ENCODE measurements at regions not wholly inside any gene's neighbourhood (a gene's known extent, or its start where the extent isn't known, plus 50 kb on each side); places are given as distances from the start of the nearest gene placed in this dataset.
"Not testable (repeated sequence)": the region's sequence is repeated elsewhere in the genome, so short reads cannot be mapped to it uniquely, and the experiment has no call there.

DNA sequence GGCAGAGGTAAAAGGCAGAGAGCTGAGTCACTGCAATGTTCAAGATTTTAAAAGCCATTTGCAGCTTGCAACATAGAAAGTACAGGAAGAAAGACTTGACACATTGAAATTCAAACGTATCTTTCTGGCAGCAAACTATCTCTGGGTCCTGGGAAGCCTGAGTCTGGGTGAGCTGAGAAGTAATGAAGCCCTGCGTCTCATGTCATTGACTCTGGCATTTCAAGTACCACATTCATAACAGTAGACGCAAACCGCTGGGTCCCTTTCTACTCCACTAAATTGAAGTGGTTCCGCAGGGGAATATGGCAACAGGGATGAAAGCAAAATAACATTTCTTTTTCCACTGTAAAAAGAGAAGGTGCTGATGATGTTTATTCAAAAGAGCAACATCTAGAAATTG lies 694.3 kb downstream of the BRINP1 start:
- ChIA-PET RAD21 (ENCODE audit: unreplicated experiment) (no interaction called here), SMC1A (ENCODE audit: uncharacterized antibody, unreplicated experiment) (no interaction called here), CTCF (no interaction called here), POLR2A (no interaction called here)
- DNase-seq (ENCODE audit: low read depth, low spot score), result no peak
- no peak overlapping the region for H3K9ac ChIP-seq (ENCODE audit: control insufficient read depth, insufficient read depth, low read length)
- intact Hi-C loops (cut with micrococcal nuclease; ENCODE audit: unreplicated experiment) (no loop called here), in situ Hi-C loops (cut with MboI) (no loop called here)
- no peaks in the 10 kb centered on the region for H3K27me3 ChIP-seq (replicated peaks in 1 of 2; ENCODE audit: control insufficient read depth in 2 of 2, insufficient read depth in 2 of 2, low read length in 1 of 2)
- no peaks in the 10 kb centered on the region for H3K9me3 ChIP-seq (replicated peaks; ENCODE audit: control insufficient read depth, insufficient read depth, low read length)
- no peak overlapping the region for H3K4me3 ChIP-seq
- BruUV-seq (replicated peaks), result no TSS peak
- no peaks in the 10 kb centered on the region for H3K79me2 ChIP-seq (ENCODE audit: control insufficient read depth, insufficient read depth, low read length)
- TF ChIP-seq CEBPB (IDR thresholded peaks at IDR 0.05; ENCODE audit: borderline replicate concordance in 1 of 2, low read depth in 2 of 2, low read length in 2 of 2) (no peak), BACH1 (IDR thresholded peaks at IDR 0.05; ENCODE audit: borderline replicate concordance) (no peak)
- no peak overlapping the region for H3K27ac ChIP-seq (ENCODE audit: control insufficient read depth, insufficient read depth)
- no peaks in the 10 kb centered on the region for H3K4me1 ChIP-seq (ENCODE audit: control insufficient read depth, insufficient read depth, low read length)
- no peaks in the 10 kb centered on the region for H3K36me3 ChIP-seq (ENCODE audit: control insufficient read depth in 2 of 2, insufficient read depth in 2 of 2, low read length in 1 of 2)
- FAIRE-seq, result no peak
- ATAC-seq, result no peak
- H2AFZ ChIP-seq (ENCODE audit: control insufficient read depth, low read depth, low read length), result no peak overlapping the region
- H3K4me2 ChIP-seq (ENCODE audit: control insufficient read depth, insufficient read depth), result no peak overlapping the region
- WGBS (ENCODE audit: insufficient coverage, insufficient replicate concordance, low lambda C conversion rate, missing lambda C conversion rate), result 58% methylated on average over 5 of the region's 5 CpGs
- no peaks in the 10 kb centered on the region for H4K20me1 ChIP-seq (ENCODE audit: control insufficient read depth, insufficient read depth)

- H3K9me3 ChIP-seq (replicated peaks; ENCODE audit: control insufficient read depth, insufficient read depth, low read length); in situ Hi-C loops (cut with MboI); intact Hi-C loops (cut with micrococcal nuclease; ENCODE audit: unreplicated experiment); H3K4me1 ChIP-seq (ENCODE audit: control insufficient read depth, insufficient read depth, low read length); ATAC-seq; FAIRE-seq; POLR2A ChIA-PET; H2AFZ ChIP-seq (ENCODE audit: control insufficient read depth, low read depth, low read length); DNase-seq (ENCODE audit: low read depth, low spot score); H3K27me3 ChIP-seq (replicated peaks in 1 of 2; ENCODE audit: control insufficient read depth in 2 of 2, insufficient read depth in 2 of 2, low read length in 1 of 2); H3K36me3 ChIP-seq (ENCODE audit: control insufficient read depth in 2 of 2, insufficient read depth in 2 of 2, low read length in 1 of 2); BruUV-seq (replicated peaks); H3K27ac ChIP-seq (ENCODE audit: control insufficient read depth, insufficient read depth); SMC1A ChIA-PET (ENCODE audit: uncharacterized antibody, unreplicated experiment); H4K20me1 ChIP-seq (ENCODE audit: control insufficient read depth, insufficient read depth); H3K79me2 ChIP-seq (ENCODE audit: control insufficient read depth, insufficient read depth, low read length); H3K4me3 ChIP-seq; H3K9ac ChIP-seq (ENCODE audit: control insufficient read depth, insufficient read depth, low read length); H3K4me2 ChIP-seq (ENCODE audit: control insufficient read depth, insufficient read depth); CTCF ChIA-PET; RAD21 ChIA-PET (ENCODE audit: unreplicated experiment): not testable (repeated sequence)
- WGBS (ENCODE audit: insufficient coverage, insufficient replicate concordance, low lambda C conversion rate, missing lambda C conversion rate), result 69% methylated on average over 23 of the region's 47 CpGs
Observed at GRCh38 chr9:118677936-118678653, 691.1 kb downstream of the BRINP1 start.

Measured in GM12878 (cell line).